ENCODE measurements at regions not wholly inside any gene's neighbourhood (a gene's known extent, or its start where the extent isn't known, plus 50 kb on each side); places are given as distances from the start of the nearest gene placed in this dataset.

DNA sequence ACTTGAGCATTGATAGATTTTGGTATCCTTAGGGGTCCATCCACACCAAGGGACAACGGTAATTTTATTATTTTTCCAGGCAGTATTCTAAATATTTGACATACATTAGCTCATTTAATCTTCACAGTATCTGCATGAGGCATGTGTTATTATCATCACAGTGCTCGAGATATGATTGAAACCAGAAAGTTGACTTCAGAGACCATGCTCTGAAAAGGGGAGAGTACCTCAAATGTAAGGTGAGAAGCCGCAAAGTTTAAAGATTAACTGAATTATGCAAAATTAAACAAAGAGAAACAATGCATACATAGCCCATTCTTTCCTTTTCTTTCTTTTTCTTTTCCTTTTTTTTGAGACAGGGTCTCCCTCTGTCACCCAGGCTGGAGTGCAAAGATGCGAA lies 104.1 kb downstream of the SLC25A46 start:
- no peaks in the 10 kb centered on the region for H3K27me3 ChIP-seq
- ATAC-seq (no peak), DNase-seq (no peak)
- H3K9me3 ChIP-seq = no peaks in the 10 kb centered on the region
- TF ChIP-seq, protein P1, sequence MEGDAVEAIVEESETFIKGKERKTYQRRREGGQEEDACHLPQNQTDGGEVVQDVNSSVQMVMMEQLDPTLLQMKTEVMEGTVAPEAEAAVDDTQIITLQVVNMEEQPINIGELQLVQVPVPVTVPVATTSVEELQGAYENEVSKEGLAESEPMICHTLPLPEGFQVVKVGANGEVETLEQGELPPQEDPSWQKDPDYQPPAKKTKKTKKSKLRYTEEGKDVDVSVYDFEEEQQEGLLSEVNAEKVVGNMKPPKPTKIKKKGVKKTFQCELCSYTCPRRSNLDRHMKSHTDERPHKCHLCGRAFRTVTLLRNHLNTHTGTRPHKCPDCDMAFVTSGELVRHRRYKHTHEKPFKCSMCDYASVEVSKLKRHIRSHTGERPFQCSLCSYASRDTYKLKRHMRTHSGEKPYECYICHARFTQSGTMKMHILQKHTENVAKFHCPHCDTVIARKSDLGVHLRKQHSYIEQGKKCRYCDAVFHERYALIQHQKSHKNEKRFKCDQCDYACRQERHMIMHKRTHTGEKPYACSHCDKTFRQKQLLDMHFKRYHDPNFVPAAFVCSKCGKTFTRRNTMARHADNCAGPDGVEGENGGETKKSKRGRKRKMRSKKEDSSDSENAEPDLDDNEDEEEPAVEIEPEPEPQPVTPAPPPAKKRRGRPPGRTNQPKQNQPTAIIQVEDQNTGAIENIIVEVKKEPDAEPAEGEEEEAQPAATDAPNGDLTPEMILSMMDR (IDR thresholded peaks at IDR 0.05) = no peak
- no peak overlapping the region for H3K4me3 ChIP-seq
- H3K27ac ChIP-seq = no peak overlapping the region
- no peaks in the 10 kb centered on the region for H3K4me1 ChIP-seq
- intact Hi-C loops (cut with DNase I) = no loop called here
- no peaks in the 10 kb centered on the region for H3K36me3 ChIP-seq

DNA sequence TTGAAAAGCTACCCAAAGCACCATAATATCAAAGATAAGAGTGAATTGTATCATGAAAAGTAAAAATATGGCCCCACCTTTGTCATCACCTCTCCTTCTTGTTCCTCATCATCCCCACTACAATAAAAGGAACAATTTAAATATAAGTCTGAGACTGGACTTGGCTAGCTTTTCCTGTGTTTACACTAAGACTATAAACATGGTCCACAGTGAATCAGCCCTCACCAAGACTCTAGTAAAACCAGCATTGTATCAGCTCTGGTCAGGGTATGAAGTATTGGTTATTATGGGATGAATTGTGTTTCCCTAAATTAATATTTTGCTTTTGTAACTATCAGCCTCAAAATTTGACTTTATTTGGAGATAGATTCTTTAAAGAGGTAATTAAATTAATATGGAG lies 105.4 kb downstream of the SLC25A46 start:
- DNase-seq = no peak
- no peaks in the 10 kb centered on the region for H3K27me3 ChIP-seq
- no peaks in the 10 kb centered on the region for H3K36me3 ChIP-seq
- no peaks in the 10 kb centered on the region for H3K4me1 ChIP-seq
- peaks cover 7% of the 10 kb centered on the region for H3K9me3 ChIP-seq
- TF ChIP-seq, protein P1 (IDR thresholded peaks at IDR 0.05) = no peak
- ATAC-seq = no peak
- H3K27ac ChIP-seq = no peak overlapping the region
- no peak overlapping the region for H3K4me3 ChIP-seq
- intact Hi-C loops (cut with DNase I) = no loop called here

DNA sequence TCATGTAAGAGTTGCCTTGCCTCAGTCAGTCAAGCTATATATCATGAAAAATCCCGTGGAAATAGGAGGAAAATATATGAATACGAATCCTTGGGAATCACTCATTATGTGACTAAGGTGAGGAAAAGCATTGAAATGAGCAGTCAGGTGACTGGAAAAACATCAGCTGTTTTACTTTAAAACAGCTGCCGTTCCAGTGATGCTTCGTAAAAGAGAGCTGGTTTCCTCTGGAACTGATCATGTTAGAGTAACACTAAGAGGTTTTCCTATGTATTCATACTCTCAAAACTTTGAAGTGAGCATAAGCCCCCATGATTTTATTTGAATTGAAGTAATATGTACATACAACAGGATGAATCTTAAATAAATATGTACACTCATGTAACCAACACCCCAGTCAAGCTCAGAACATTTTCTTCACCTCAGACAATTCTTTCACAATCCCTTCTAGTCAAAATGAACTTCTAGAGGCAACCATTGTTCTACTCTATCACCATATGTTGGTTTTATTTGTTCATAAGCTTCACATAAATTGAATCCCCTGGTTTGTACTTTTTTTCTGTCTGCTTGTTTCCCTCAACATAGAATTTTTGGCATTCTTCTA lies 107.7 kb downstream of the SLC25A46 start:
- no peaks in the 10 kb centered on the region for H3K36me3 ChIP-seq
- peaks cover 7% of the 10 kb centered on the region for H3K9me3 ChIP-seq
- TF ChIP-seq, protein P1 (IDR thresholded peaks at IDR 0.05) = no peak
- DNase-seq = no peak
- no peaks in the 10 kb centered on the region for H3K27me3 ChIP-seq
- H3K4me3 ChIP-seq = no peak overlapping the region
- H3K4me1 ChIP-seq = no peaks in the 10 kb centered on the region
- ATAC-seq = no peak
- no peak overlapping the region for H3K27ac ChIP-seq
- intact Hi-C loops (cut with DNase I) = no loop called here

DNA sequence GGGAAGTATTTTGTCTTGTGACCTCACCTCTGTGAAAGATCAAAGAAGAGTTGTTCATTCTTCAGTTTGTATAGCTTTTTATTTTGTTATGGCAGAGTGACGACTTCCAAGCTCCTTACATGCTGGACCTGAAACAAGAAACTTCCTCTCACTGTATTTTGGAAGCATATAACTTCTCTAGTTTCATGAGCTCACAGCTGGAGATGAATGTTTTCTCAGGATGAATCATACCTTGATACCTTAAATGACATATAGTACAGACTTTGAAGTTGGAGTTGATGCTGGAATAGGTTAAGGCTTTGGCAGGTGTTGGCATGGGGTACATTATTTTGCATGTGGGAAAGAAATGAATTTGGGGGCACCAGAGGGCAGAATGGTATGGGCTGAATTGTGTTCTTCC lies 112.5 kb downstream of the SLC25A46 start:
- H3K27ac ChIP-seq = no peak overlapping the region
- no peaks in the 10 kb centered on the region for H3K27me3 ChIP-seq
- TF ChIP-seq, protein P1 (IDR thresholded peaks at IDR 0.05) = no peak
- no peak for ATAC-seq
- H3K4me1 ChIP-seq = no peaks in the 10 kb centered on the region
- DNase-seq = no peak
- peaks cover 7% of the 10 kb centered on the region for H3K9me3 ChIP-seq
- no peak overlapping the region for H3K4me3 ChIP-seq
- no peaks in the 10 kb centered on the region for H3K36me3 ChIP-seq
- intact Hi-C loops (cut with DNase I) = no loop called here

DNA sequence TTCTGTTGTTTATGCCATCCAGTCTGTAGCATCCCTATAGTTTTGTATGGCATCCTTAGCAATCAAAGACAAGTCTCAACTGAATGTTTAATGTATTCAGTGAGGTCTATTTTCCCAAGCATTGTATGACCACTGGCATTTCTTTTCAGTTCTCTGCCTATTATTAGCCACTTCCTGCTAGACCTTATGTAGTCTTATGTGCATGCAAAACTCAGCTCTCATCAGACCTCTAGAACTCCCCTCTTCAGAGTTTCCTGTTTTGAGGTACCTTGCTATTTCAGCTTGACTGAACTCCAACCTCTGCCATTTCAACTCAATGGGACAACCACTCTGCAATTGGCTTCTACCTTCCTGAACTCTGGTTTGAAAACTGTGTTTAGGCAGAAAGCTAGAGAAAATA lies 113.2 kb downstream of the SLC25A46 start:
- no peaks in the 10 kb centered on the region for H3K4me1 ChIP-seq
- no peaks in the 10 kb centered on the region for H3K36me3 ChIP-seq
- ATAC-seq (no peak), DNase-seq (no peak)
- H3K9me3 ChIP-seq = peaks cover 7% of the 10 kb centered on the region
- H3K27ac ChIP-seq = no peak overlapping the region
- intact Hi-C loops (cut with DNase I) = no loop called here
- TF ChIP-seq, protein P1 (IDR thresholded peaks at IDR 0.05) = no peak
- H3K27me3 ChIP-seq = no peaks in the 10 kb centered on the region
- no peak overlapping the region for H3K4me3 ChIP-seq

DNA sequence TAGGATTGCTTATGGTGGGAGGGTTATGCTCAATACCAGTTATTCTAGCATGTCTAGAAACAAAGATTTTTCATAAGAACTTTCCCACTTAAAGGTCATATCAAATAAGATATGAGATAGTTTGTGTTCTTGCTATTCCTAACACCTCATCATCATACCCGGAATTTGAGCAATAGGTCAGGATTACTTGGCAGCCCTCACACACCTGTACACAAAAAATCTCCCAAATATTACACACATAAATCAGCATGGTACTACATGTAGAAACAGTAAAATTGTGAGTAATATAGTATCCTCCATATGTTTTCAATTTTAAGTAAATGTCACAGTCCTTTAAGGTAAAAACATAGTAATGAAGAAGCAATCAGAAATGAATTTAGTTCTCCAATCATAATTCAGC lies 113.7 kb downstream of the SLC25A46 start:
- intact Hi-C loops (cut with DNase I) = no loop called here
- no peak for ATAC-seq
- TF ChIP-seq, protein P1 (IDR thresholded peaks at IDR 0.05) = no peak
- Histone ChIP-seq H3K36me3 (no peaks in the 10 kb centered on the region), H3K27me3 (no peaks in the 10 kb centered on the region), H3K4me3 (no peak overlapping the region), H3K4me1 (no peaks in the 10 kb centered on the region), H3K9me3 (peaks cover 7% of the 10 kb centered on the region), H3K27ac (no peak overlapping the region)
- no peak for DNase-seq
